ENCODE measurements at regions not wholly inside any gene's neighbourhood (a gene's known extent, or its start where the extent isn't known, plus 50 kb on each side); places are given as distances from the start of the nearest gene placed in this dataset.

DNA sequence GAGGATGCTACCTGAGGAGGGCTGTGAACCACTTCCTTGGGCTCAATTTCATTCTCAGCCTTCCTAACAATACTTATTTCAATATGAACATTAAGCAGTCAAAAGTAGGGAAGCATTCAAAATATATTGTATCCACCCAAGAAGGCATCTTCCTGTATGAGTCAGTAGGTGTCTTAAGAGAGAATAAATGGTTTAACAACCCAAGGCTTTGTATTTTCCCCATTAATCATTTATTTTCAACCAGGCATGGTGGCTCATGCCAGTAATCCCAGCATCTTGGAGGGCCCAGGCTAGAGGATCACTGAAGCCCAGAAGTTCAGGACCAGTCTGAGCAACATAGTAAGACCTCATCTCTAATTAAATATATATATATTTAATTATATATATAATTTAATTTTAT, 74.5 kb upstream of the MARCKS start:
- no peak overlapping the region for H3K4me3 Mint-ChIP-seq
- Histone ChIP-seq H3K4me1 (ENCODE audit: insufficient read depth) (0 out of 2 replicates have a peak, but pooled peaks cover 1% of the 10 kb centered on the region), H3K27me3 (ENCODE audit: insufficient read depth) (peaks cover 45% of the 10 kb centered on the region), H3K9me2 (ENCODE audit: insufficient read depth) (no peaks in the 10 kb centered on the region), H2AFZ (no peak overlapping the region), H3K27ac (ENCODE audit: low read depth) (no peak overlapping the region), H3K36me3 (ENCODE audit: insufficient read depth) (no peaks in the 10 kb centered on the region), H4K20me1 (replicated peaks; ENCODE audit: insufficient read depth) (no peaks in the 10 kb centered on the region), H3K4me3 (no peak overlapping the region), H3F3A (replicated peaks; ENCODE audit: low read depth) (no peaks in the 10 kb centered on the region), H3K79me2 (replicated peaks; ENCODE audit: insufficient read depth) (no peaks in the 10 kb centered on the region), H3K4me2 (no peak overlapping the region)
- peaks cover under 1% of the 10 kb centered on the region; the same call in 2 of the 3 replicates for H3K4me1 Mint-ChIP-seq
- H3K27ac Mint-ChIP-seq: no peak overlapping the region
- no peaks in the 10 kb centered on the region for H3K9me3 Mint-ChIP-seq
- TF ChIP-seq POLR2AphosphoS5 (IDR thresholded peaks at IDR 0.05; ENCODE audit: low read depth): no peak
- TF ChIP-seq, protein P1, sequence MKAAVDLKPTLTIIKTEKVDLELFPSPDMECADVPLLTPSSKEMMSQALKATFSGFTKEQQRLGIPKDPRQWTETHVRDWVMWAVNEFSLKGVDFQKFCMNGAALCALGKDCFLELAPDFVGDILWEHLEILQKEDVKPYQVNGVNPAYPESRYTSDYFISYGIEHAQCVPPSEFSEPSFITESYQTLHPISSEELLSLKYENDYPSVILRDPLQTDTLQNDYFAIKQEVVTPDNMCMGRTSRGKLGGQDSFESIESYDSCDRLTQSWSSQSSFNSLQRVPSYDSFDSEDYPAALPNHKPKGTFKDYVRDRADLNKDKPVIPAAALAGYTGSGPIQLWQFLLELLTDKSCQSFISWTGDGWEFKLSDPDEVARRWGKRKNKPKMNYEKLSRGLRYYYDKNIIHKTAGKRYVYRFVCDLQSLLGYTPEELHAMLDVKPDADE (IDR thresholded peaks at IDR 0.05): no peak
- no peak for TF ChIP-seq EZH2 (IDR thresholded peaks at IDR 0.05; ENCODE audit: low read depth, unreplicated experiment)
- no peak for TF ChIP-seq STAT1 (IDR thresholded peaks at IDR 0.05; ENCODE audit: unreplicated experiment)
- TF ChIP-seq ZNF114 (CRISPR knock-in tag; IDR thresholded peaks at IDR 0.05): no peak
- no peak for TF ChIP-seq NANOG (IDR thresholded peaks at IDR 0.05; ENCODE audit: borderline replicate concordance)
- TF ChIP-seq ZNF331 (CRISPR knock-in tag; IDR thresholded peaks at IDR 0.05; ENCODE audit: low read depth): no peak
- no peak for TF ChIP-seq JUNB (IDR thresholded peaks at IDR 0.05; ENCODE audit: unreplicated experiment)
- TF ChIP-seq REST (IDR thresholded peaks at IDR 0.05; ENCODE audit: unreplicated experiment): no peak
- TF ChIP-seq ZNF462 (CRISPR knock-in tag; IDR thresholded peaks at IDR 0.05): no peak
- ATAC-seq (no peak), DNase-seq (ENCODE audit: low spot score) (no peak)
- H3K27me3 Mint-ChIP-seq (ENCODE audit: insufficient read depth, low read depth, poor library complexity): peaks cover 25% of the 10 kb centered on the region
- no peaks in the 10 kb centered on the region for H3K36me3 Mint-ChIP-seq (ENCODE audit: low read depth)
